Activated CD4-positive, alpha-beta T cell treated with anti-CD3 and anti-CD28 coated beads, Interleukin-2, amount 50 U/mL, for 48 hours (primary cell): ENCODE measurements at regions not wholly inside any gene's neighbourhood (a gene's known extent, or its start where the extent isn't known, plus 50 kb on each side); places are given as distances from the start of the nearest gene placed in this dataset.

Experiments
- DNase-seq, 2 experiments: peaks; one replicate each; pipeline ENCODE4 v3.0.0-alpha.2; 2020

- DNase-seq = no peak
Observed at GRCh38 chr16:76729525-76729924, 452.3 kb downstream of the CNTNAP4 start.

- no peak for DNase-seq
Observed at GRCh38 chr16:76732894-76733293, 455.7 kb downstream of the CNTNAP4 start.

GRCh38 chr16:76741623-76742022 lies 449.4 kb upstream of the MON1B start:
- no peak for DNase-seq

- DNase-seq = no peak
Observed at GRCh38 chr16:76748461-76749348, 442.3 kb upstream of the MON1B start.

- no peak for DNase-seq
Observed at GRCh38 chr16:76749780-76750375, 441.1 kb upstream of the MON1B start.

- DNase-seq = no peak
Observed at GRCh38 chr16:76755496-76755895, 435.5 kb upstream of the MON1B start.

- DNase-seq = no peak
Observed at GRCh38 chr16:76756423-76756822, 434.6 kb upstream of the MON1B start.

- DNase-seq = no peak
Observed at GRCh38 chr16:76756951-76757350, 434.0 kb upstream of the MON1B start.

- no peak for DNase-seq
Observed at GRCh38 chr16:76766538-76766937, 424.5 kb upstream of the MON1B start.

- no peak for DNase-seq
Observed at GRCh38 chr16:76768316-76768715, 422.7 kb upstream of the MON1B start.

- no peak for DNase-seq
Observed at GRCh38 chr16:76768948-76769347, 422.0 kb upstream of the MON1B start.

GRCh38 chr16:76771216-76771615 lies 419.8 kb upstream of the MON1B start:
- DNase-seq = no peak

- DNase-seq = no peak
Observed at GRCh38 chr16:76777721-76778465, 413.1 kb upstream of the MON1B start.

GRCh38 chr16:76780556-76780955 lies 410.4 kb upstream of the MON1B start:
- DNase-seq = no peak

- DNase-seq = no peak
Observed at GRCh38 chr16:76784530-76784929, 406.5 kb upstream of the MON1B start.

GRCh38 chr16:76787394-76787793 lies 403.6 kb upstream of the MON1B start:
- DNase-seq = no peak

GRCh38 chr16:76791151-76791550 lies 399.8 kb upstream of the MON1B start:
- no peak for DNase-seq

GRCh38 chr16:76796416-76796815 lies 394.6 kb upstream of the MON1B start:
- no peak for DNase-seq

- no peak for DNase-seq
Observed at GRCh38 chr16:76796978-76797377, 394.0 kb upstream of the MON1B start.

- DNase-seq = no peak
Observed at GRCh38 chr16:76797457-76797856, 393.5 kb upstream of the MON1B start.

- no peak for DNase-seq
Observed at GRCh38 chr16:76800196-76800595, 390.8 kb upstream of the MON1B start.

GRCh38 chr16:76801357-76801756 lies 389.6 kb upstream of the MON1B start:
- no peak for DNase-seq

- DNase-seq = no peak
Observed at GRCh38 chr16:76816475-76816874, 374.5 kb upstream of the MON1B start.
